GM12878 (cell line): ENCODE measurements at regions not wholly inside any gene's neighbourhood (a gene's known extent, or its start where the extent isn't known, plus 50 kb on each side); places are given as distances from the start of the nearest gene placed in this dataset.

Experiments
- ATAC-seq: fragments of 200-7000 bp; cut with Tn5 transposase; 3 replicates; pipeline ENCODE4 v1.9.1; 2020; ENCODE audit warnings: mild to moderate bottlenecking, moderate library complexity
- BruUV-seq: library from RNA; stranded (reverse); fragments of 400-500 nt; replicated peaks from 2 replicates; lab custom pipeline; 2021; lab: Mats Ljungman, UMichigan
- CTCF ChIA-PET: fragments of 300-600 bp; sonication (Branson Sonifier 250); formaldehyde crosslinking; extraction: SDS; loops from one replicate; lab custom pipeline; 2021; ENCODE audit warnings: inconsistent platforms; lab: Yijun Ruan, JAX
- POLR2A ChIA-PET: fragments of 350-600 bp; formaldehyde crosslinking; extraction: SDS; loops from one replicate; lab custom pipeline; 2021; ENCODE audit warnings: inconsistent platforms; lab: Charles Lee
- RAD21 ChIA-PET: fragments of 300-600 bp; sonication (Branson Sonifier 250); formaldehyde crosslinking; loops from one replicate; lab custom pipeline; 2023; ENCODE audit warnings: antibody characterized with exemption; ENCODE audit not compliant: unreplicated experiment; lab: Charles Lee
- SMC1A ChIA-PET: fragments of 300-600 bp; sonication (Branson Sonifier 250); formaldehyde crosslinking; loops from one replicate; lab custom pipeline; 2023; ENCODE audit not compliant: unreplicated experiment, uncharacterized antibody; lab: Charles Lee
- DNase-seq: peaks from one replicate; pipeline ENCODE4 v3.0.0-alpha.2; 2011; ENCODE audit warnings: low read depth, low spot score
- FAIRE-seq: peaks from 3 replicates; lab custom pipeline; 2011; peaks lifted over from hg19 to GRCh38; lab: Jason Lieb, UNC
- H2AFZ ChIP-seq: 2 replicates; pipeline ENCODE4 v1.6.0; 2011; ENCODE audit warnings: low read depth, low read length, control low read depth; ENCODE audit not compliant: control insufficient read depth
- H3K27ac ChIP-seq: 2 replicates; pipeline ENCODE4 v1.5.1; 2011; ENCODE audit warnings: control low read depth; ENCODE audit not compliant: control insufficient read depth, insufficient read depth
- H3K27me3 ChIP-seq, 2 experiments: replicated peaks in 1 of 2; 2 replicates each; pipeline versions ENCODE4 v1.6.0 to v1.6.1; 2011; ENCODE audit warnings: low read length in 1 of 2; ENCODE audit not compliant: control insufficient read depth in 2 of 2, insufficient read depth in 2 of 2
- H3K36me3 ChIP-seq, 2 experiments: 2 replicates each; pipeline ENCODE4 v1.5.1; 2011; ENCODE audit warnings: low read length in 1 of 2; ENCODE audit not compliant: control insufficient read depth in 2 of 2, insufficient read depth in 2 of 2
- H3K4me1 ChIP-seq: 2 replicates; pipeline ENCODE4 v1.6.1; 2011; ENCODE audit warnings: mild to moderate bottlenecking, low read length, moderate library complexity, mixed read lengths; ENCODE audit not compliant: control insufficient read depth, insufficient read depth
- H3K4me2 ChIP-seq: 2 replicates; pipeline ENCODE4 v1.6.0; 2011; ENCODE audit warnings: control low read depth; ENCODE audit not compliant: control insufficient read depth, insufficient read depth
- H3K4me3 ChIP-seq: fragments of 200-600 bp; sonication (generic); 2 replicates; pipeline ENCODE4 v1.5.1; 2016
- H3K79me2 ChIP-seq: 2 replicates; pipeline ENCODE4 v1.6.0; 2011; ENCODE audit warnings: low read length; ENCODE audit not compliant: control insufficient read depth, insufficient read depth
- H3K9ac ChIP-seq: 2 replicates; pipeline ENCODE4 v1.8.0; 2011; ENCODE audit warnings: low read length, control low read depth, mixed read lengths; ENCODE audit not compliant: control insufficient read depth, insufficient read depth
- H3K9me3 ChIP-seq: replicated peaks from 3 replicates; pipeline ENCODE4 v1.5.1; 2011; ENCODE audit warnings: mild to moderate bottlenecking, low read length; ENCODE audit not compliant: control insufficient read depth, insufficient read depth
- H4K20me1 ChIP-seq: 2 replicates; pipeline ENCODE4 v1.6.0; 2011; ENCODE audit not compliant: control insufficient read depth, insufficient read depth
- BCL3 ChIP-seq: IDR thresholded peaks from 2 replicates; pipeline ENCODE4 v1.6.1; 2011; ENCODE audit warnings: borderline replicate concordance, low read depth, mild to moderate bottlenecking, moderate library complexity, low read length; ENCODE audit not compliant: insufficient read depth, poor library complexity, severe bottlenecking
- FOXK2 ChIP-seq: fragments of 450-650 bp; IDR thresholded peaks from 2 replicates; pipeline ENCODE4 v1.6.1; 2017; ENCODE audit warnings: mild to moderate bottlenecking, moderate library complexity
- POLR2AphosphoS2 ChIP-seq: IDR thresholded peaks from 2 replicates; pipeline ENCODE4 v1.6.1; 2011; ENCODE audit warnings: low read depth, mild to moderate bottlenecking, low read length, improper control_type of control experiment, moderate library complexity
- RCOR1 ChIP-seq: conservative IDR thresholded peaks from 2 replicates; pipeline ENCODE4 v1.6.1; 2012; ENCODE audit warnings: low read depth, low read length, improper control_type of control experiment
- WRNIP1 ChIP-seq: IDR thresholded peaks from 2 replicates; pipeline ENCODE4 v1.6.1; 2011; ENCODE audit warnings: low read depth, low read length, improper control_type of control experiment, borderline replicate concordance
- ZZZ3 ChIP-seq: IDR thresholded peaks from 2 replicates; pipeline ENCODE4 v1.6.1; 2011; ENCODE audit warnings: low read depth; ENCODE audit not compliant: control insufficient read depth, insufficient read length
- WGBS: methylation state at CpG from one replicate; pipeline ENCODE4 v1.1.6; 2016; ENCODE audit warnings: low lambda C conversion rate; ENCODE audit not compliant: insufficient replicate concordance, insufficient coverage; ENCODE audit errors: missing lambda C conversion rate; 5-methylcytosine and 5-hydroxymethylcytosine counted together
- in situ Hi-C: fragments of 300-500 bp; cut with MboI; formaldehyde crosslinking; loops from 9 replicates; pipeline ENCODE4 v1.14.3; 2018; ENCODE audit warnings: mixed read lengths
- intact Hi-C: fragments of 100-400 bp; cut with micrococcal nuclease; formaldehyde crosslinking; loops from one replicate; pipeline ENCODE4 v1.14.2; 2022; ENCODE audit not compliant: unreplicated experiment

- Histone ChIP-seq H2AFZ (no peak overlapping the region), H4K20me1 (no peaks in the 10 kb centered on the region), H3K4me1 (no peaks in the 10 kb centered on the region), H3K4me3 (no peak overlapping the region), H3K36me3 (no peaks in the 10 kb centered on the region), H3K9ac (no peak overlapping the region), H3K9me3 (no peaks in the 10 kb centered on the region), H3K27me3 (no peaks in the 10 kb centered on the region), H3K79me2 (no peaks in the 10 kb centered on the region), H3K4me2 (no peak overlapping the region), H3K27ac (no peak overlapping the region)
- ATAC-seq (no peak), FAIRE-seq (no peak), DNase-seq (no peak)
- ChIA-PET SMC1A (no interaction called here), CTCF (no interaction called here), POLR2A (no interaction called here), RAD21 (no interaction called here)
- 0% methylated on average over 1 of the region's 1 CpG for WGBS
- intact Hi-C loops (no loop called here), in situ Hi-C loops (no loop called here)
- no TSS peak for BruUV-seq
- no peak for TF ChIP-seq ZZZ3
- TF ChIP-seq RCOR1, result no peak
- no peak for TF ChIP-seq WRNIP1
- TF ChIP-seq BCL3, result no peak
- no peak for TF ChIP-seq FOXK2
- TF ChIP-seq POLR2AphosphoS2, result no peak
- TF ChIP-seq, all 136 proteins: peak for 0
Observed at GRCh38 chr1:166573199-166573598, 266.1 kb upstream of the POGK start.
